ENCODE measurements at regions not wholly inside any gene's neighbourhood (a gene's known extent, or its start where the extent isn't known, plus 50 kb on each side); places are given as distances from the start of the nearest gene placed in this dataset.

DNA sequence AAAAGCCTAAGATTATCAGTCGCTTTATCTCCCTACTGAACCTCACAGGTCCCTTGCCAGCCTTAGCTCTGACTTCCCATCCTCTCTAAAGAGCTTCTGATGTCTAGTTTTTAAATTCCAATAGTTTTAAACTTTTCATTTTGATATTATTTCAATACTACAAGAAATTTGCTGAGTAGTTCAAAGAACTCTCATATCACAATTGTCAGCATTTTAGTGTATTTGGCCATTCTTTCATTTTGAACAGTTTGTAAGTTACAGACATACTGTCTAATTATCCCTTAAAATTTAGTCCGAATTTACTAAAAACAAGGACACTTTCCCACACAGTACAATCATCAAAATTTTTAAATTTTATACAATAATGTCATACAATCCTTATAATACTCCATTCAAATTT, 666.8 kb upstream of the SETBP1 start:
- no peak for DNase-seq

DNA sequence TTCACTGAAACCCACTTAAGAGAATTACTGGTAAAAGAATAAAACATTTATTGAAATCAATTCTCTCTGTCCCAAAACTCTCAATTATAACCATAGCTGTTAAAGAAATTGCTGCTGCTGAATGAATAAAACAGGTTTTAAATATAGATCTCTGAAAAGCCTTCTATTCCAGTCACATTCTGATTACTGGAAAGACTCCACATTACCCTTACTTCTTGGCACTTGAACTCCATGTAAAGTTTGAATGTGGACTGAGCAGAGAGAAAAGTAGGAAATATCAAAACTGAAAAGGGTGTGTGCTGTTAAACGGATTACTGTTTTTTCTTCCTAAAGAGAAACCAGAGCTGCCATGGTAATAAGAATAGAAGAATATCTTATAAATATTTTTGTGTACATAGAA, 655.3 kb upstream of the SETBP1 start:
- DNase-seq: no peak

DNA sequence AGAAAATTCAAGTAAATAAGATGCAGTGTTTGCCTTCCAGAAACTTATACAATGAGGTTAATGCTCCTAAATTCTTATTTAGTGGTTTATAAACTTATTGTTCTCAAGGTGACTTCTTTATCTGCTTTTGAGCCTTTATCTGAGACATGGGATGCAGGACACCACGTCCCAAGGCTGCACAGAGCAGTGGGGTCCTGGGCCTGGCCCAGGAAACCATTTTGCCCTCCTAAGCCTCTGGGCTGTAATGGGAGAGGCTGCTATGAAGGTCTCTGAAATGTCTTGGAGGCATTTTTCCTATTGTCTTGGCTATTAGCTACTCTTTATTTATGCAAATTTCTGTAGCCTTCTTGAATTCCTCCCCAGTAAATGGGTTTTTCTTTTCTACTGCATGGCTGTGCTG, 652.6 kb upstream of the SETBP1 start:
- DNase-seq: no peak

DNA sequence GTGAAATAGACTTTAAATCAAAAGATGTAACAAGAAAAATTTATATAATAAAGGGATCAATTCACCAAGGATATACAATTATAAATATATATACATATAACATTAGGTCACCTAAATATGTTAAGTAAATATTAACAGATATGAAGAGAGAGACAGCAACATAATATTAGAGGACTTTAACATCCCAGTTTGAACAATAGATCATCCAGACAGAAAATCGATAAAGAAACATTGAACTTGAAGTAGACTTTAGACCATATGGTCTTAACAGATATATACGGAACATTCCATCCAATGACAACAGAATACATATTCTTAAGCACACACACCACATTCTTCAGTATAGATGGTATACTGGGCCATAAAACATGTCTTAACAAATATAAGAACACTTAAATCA, 649.6 kb upstream of the SETBP1 start:
- no peak for DNase-seq

DNA sequence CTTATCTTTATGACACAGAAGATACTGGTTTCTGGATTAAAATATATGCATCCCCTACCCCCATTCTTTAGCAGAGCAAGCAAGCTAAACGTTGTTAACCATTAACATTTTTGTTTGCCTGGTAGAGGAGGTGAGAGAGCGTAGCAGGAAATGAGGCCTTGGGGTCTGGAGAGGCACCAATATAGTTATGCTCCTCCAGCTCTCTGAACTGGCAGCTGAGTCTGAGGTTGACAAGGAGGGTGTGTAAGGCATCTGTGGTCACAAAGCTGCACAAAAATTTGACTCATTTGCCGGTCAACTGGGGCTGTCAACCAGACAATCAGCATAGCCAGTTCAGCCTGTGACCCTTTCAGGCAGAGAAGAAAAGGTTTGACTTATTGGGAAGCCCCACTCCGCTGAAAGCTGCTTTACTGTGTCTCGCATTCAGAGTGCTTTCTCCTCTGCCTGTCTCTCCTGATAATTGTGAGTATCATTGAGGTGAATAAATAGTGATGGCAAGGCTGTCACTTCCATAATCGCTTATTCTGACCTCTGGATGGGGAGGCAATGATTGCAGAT, 647.5 kb upstream of the SETBP1 start:
- DNase-seq: no peak

DNA sequence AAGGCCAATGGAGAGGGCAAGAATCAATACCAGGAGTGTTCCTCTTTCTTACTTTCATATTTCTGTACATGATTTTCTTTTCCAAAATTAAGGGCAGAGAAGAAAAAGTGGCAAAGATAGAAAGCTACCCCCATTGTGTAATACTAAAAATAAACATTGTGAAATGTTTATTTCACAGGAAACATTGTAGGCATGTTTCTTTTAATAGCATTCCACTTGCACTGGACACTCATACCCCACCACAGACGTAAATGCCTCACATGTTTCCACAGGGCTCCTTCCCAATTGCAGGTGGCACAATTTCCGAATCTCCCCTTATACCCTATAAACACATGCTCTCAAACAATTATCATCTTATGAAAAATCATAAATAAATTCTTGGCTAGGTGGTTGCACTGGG, 645.1 kb upstream of the SETBP1 start:
- no peak for DNase-seq

DNA sequence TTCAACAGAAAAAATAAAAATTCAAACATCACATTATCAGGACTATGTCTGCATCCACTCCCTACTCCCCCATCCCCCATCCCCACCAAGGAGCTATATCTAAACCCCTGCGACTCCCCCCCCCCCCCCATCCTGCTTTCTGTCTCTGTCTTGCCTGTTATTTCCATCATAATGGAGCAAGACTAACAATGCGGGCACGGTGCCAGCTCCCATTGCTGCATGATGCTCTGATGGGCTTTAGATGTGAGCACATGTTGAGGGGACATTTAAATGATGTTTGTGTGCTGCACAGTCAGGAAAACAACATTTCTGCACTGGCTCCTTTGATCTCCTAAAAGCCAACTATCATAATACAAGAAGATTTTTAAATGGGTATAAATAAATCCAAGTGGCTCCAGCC, 644.2 kb upstream of the SETBP1 start:
- DNase-seq: no peak

DNA sequence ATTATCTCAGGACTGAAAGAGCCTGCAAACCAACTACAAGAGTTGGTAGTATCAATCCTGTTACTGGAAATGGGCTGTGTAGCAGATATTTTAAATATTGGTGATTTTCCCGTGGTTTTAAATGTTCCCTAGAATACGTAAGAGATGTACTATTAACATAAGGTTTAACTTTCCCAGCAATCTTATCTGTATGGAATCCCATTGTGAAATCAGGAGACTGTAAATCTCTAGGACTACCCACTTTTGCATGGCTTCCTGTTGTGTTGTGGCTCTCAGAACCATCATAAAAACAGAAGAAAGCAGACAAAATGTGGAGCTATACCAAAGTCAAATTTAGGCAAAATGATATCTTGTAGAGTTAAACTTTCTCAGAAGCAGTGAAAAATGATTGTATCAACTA, 641.5 kb upstream of the SETBP1 start:
- no peak for DNase-seq

DNA sequence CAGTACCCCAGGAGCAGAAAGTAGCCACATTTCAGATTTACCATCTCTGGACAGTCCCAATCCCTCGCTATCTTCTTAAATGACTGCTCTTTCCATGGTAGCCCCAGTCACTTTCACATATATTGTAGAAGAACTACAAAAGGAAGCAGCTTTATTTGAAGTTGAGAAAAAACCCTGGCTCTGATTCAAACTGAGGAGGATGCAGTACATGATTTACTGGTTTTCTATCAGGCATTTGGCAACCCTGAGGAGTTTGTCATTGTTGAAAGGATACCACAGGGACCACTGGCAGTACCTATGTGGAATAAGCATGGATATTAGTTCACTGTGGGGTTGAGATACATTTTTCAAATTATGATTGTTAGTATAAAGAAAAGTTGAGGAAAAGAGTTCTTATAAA, 640.9 kb upstream of the SETBP1 start:
- no peak for DNase-seq

DNA sequence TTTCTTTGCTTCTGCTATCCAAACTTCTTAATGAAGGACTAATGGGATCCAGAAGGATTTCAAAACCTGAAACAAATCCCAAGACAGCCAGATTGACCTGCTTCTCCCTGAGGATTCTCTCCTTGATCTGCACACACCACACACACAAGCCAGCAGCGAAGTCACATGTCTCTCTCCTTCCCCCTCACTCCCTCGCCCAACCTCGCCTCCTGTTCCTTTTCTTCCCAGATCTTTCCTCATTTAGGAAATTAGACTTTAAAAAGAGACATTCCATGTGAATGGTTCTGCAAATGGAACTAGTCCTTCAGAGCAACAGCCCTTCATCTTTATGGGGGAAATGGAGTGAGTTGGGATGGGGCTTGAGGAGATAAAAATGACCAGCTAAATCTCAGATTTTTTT, 639.1 kb upstream of the SETBP1 start:
- no peak for DNase-seq

DNA sequence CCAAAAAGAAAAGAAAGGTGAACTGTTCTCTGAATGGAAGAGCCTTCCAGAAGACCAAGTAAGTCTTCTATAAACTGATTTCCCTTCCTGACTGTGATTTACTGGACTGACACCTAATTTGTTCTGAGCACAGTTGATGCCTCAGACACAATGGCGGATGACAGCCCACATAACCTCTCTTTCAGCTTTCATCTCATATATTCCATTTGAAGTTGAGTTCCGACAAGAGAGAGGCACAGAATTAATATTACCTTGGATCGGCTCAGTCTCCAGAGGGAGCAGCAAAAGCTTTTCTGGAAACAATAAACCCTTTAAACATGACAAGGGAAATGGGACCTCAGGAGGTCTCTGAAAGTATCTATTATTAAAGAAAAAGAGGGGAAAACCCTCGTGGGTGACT, 638.7 kb upstream of the SETBP1 start:
- no peak for DNase-seq

DNA sequence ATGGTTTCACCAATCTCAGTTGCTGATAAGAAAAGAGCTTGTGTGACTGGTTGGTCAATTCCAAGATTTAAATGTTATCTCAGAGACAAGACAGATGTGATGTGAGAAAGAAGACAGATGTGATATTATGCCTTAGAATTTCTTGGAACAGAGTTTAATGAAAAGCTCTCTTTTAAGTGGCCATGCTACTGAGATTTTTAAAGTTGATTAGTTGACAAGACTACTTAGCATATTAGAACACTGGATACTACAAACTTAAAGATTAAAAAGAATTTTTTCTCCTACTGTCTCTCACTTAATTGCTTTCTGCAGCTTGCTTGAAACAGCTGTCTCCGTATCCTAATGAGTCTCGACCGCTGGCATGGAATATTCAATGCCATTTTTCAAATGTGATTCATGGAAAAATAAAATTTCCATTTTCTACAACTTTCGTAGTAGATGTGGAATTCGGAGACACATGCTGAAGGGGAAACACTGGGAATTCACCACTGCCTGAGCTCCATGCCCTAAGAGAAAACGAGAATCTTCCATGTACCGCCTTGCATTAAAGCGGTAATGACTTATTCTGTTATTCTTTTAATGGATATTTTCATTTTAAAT, 634.2 kb upstream of the SETBP1 start:
- no peak for DNase-seq

DNA sequence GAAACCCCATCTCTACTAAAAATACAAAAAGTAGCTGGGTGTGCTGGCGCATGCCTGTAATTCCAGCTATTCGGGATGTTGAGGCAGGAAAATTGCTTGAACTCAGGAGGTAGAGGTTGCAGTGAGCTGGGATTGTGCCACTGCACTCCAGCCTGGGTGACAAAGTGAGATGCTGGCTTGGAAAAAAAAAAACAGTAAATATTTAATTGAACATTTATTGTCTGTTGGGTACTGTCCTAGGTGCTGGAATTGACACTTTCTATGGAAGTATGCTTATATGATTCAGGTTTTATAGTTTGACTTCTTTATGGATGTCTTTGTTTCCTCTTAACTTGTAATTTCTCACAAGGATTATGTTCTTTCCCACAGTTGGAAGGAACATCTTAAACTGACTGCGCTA, 633.1 kb upstream of the SETBP1 start:
- no peak for DNase-seq

DNA sequence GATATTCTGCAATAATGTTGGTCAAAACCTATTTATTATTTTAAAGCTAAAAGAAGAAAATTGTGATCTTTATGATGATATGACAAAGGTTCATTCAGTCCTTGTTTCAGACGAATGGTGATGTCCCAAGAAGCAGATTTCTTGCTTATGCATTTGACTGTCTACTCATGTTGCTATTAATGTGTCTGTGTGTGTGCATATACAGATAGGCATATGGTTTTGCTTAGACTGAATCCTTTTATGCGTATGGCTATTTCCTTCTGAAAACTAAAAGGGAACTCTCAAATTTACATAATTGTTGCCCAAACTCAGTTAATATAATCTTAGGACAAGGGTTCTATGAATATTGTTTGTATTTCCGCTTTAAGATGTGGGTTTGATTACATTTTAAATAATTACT, 632.3 kb upstream of the SETBP1 start:
- DNase-seq: no peak

DNA sequence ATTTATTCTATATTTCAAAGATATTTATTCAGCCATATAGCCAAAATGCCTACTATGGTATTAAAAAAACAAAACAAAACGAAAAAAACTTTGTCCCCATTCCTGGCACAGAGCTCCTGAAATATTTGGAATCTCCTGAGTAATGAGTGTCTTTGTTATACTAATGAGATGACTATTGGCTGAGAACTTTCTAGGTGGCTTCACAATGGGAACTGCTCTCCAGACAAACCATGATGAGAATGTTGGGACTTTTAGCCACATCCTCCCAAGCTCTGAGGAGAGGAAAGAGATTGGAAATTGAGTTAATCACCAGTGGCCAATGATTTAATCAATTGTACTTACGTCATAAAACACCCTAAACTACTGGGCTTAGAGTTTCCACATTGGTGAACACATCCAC, 631.8 kb upstream of the SETBP1 start:
- DNase-seq: no peak

DNA sequence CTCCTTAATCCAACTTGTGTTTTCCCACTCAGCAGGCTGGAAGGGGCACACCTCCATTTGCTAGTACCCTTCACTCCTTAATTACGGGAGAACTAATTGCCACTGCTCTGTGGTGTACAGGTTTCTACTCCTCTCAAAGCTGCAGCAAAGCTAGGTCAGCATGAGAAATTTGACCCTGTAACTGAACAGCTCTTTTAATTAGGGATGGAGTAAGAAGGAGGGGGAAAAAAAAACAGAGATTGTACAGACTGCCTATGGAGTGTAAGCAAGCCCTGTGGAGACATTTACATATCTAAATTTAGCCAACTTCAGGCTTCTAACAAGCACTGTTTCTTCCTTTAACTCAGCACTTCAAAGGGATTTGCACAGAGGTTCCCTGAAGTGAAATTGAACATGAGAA, 629.7 kb upstream of the SETBP1 start:
- no peak for DNase-seq

DNA sequence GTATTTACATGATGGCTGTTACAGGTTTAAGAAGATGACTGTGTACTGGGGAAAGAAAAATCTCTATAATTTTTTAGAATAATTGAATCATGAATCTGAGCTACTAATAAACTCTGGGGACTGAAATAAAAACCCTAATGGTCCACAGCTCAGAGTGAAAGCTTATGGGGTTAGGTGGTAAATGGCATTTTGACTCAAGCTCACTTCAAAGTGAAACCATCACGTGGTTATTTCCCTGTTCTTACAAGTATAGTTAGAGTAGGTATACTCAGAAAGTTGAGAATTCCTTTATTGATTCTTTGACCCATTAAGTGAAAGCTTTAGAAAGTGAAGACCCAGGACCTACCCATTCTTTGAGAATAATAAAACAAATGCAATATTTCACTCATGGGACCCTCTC, 626.2 kb upstream of the SETBP1 start:
- no peak for DNase-seq

DNA sequence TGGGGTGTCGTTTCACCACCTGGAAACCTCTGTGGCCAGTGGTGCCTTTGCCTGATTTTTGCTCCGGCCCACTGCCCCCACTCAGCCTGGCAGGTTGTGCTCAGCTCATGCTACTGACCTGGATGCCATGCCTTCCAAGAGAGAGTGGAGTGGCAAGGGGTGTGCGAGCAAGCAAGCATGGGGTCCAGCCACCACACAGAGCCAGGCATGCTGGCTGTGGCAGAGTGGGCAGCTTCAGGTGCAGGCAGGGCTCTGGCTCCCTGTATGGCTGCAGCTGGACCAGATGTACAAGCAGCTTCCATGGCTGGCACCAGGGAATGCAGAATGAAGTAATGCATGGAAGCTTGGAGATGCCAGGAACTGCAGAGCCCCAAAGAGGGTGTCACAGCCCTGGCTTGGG, 620.5 kb upstream of the SETBP1 start:
- DNase-seq: no peak

DNA sequence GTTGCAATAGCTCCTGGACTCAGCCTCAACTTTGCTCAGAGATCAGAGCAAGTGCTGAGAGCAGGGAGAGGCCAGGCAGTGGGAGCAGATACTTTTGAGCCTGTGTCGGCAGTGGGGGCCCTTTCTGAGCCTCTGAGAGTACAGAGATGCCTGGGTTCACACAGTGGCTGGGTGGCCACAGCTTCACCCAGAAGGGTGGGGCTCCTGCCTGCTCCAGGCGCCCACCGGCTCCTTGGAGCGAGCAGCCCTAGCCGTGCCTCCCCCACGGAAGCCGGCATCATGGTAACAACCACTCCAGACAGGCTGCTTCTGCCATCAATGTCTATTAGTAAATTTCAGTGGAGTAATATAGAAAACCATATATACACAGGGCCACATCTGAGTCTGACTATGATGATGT, 619.2 kb upstream of the SETBP1 start:
- DNase-seq: no peak

DNA sequence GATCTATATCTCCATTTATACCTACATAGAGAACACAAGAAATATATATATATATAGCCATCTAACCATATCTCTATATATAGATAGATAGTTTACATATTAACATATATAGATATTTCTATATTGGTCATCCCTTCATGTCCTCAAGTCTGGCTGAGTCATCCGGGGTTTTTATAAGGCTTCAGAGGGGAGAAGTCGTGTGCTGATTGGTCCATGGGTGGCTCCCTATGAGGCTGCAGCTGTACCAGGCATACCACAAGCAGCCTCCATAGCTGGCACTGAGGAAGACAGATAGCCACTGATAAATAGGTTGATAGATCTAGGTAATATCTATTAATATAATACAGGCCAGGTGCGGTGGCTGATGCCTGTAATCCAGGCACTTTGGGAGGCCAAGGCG, 618.3 kb upstream of the SETBP1 start:
- DNase-seq: no peak

DNA sequence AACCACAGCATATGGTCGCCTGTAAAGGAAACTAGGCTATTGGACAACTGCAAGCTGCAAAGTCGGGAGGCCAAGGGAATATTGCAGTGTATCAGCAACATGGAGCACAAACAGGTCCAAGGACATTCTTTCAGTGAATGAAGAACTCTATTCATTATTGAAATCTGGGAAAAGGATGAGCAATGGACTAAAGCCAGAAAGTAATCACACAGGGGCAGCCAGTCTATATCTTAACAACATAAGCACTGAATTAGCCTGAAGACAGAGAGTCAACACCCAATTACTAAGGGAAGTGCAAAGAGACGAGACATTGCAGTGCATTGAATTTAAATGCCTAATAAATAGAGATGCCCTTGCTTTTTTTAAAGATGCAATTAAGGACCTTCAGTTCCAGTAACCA, 615.5 kb upstream of the SETBP1 start:
- no peak for DNase-seq

DNA sequence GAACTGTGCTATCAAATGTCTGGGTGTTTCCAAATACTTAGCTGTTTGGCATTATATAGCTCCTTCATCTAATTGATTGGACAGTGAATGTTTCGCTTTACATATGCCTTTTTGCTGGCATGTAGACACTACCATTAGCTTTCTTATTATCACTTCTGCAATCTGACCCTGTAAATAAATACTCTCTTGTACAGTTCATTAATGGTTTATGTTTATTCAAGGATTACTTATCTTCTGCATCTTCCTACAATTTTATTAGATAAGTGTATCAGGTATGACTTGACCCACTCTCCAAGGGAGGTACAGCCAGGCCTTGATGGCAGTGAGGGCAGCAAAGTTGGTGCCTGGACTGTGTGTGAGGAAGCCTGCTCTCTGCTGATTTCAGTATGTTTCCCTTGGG, 614.1 kb upstream of the SETBP1 start:
- DNase-seq: no peak

DNA sequence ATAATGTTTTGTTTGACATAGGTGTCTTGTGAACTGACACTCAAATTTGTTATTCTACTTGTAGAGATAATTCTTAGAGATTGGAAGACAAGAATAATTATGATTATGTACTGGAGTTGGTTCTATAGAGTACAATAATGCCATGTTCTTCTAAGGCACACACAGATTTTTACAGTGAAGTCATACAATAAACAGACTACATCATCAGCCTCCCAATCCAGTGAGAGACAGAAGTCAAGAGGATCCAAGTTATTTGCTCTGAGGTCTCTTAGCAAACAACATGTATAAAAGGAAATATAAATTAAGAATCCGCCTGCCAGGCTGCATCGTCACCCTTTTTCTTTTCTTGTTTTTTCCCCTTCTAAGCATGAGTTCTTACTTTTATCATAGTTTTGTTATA, 613.5 kb upstream of the SETBP1 start:
- DNase-seq: no peak

DNA sequence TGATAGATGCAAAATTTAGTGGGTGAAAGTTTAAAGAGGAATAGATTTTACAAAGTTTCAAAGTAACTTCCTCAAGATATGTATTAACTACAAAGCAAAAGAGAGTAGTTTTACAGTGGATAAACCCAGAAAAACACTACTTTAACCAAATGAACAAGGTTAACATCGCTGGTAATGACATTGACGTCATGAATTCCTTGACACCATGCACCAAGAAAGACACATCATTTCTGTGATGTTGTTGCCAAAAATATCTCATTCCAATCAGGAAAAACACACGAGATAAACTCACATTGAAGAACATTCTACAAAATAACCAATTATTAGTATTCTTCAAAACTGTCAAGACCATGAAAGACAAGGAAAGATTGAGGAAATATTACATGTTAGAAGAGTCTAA, 605.6 kb upstream of the SETBP1 start:
- DNase-seq: no peak

DNA sequence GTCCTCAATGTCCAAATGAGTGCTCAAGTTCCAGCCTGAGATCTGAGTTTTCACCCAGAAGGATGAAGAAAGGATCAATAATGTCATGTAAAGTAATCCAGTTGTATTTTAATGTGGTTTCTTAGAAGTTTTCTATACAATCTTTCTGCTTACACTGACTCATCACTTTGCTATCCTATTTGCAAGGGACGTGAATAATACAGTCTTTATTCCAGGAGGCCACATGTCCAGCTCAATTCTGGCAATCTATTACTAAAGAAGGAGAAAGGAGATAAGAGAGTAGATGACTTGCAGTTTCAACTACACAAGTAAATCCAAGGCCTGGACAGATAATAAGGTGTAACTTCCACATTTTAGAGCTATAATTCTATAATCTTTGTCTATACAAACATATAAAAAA, 601.1 kb upstream of the SETBP1 start:
- DNase-seq: no peak

DNA sequence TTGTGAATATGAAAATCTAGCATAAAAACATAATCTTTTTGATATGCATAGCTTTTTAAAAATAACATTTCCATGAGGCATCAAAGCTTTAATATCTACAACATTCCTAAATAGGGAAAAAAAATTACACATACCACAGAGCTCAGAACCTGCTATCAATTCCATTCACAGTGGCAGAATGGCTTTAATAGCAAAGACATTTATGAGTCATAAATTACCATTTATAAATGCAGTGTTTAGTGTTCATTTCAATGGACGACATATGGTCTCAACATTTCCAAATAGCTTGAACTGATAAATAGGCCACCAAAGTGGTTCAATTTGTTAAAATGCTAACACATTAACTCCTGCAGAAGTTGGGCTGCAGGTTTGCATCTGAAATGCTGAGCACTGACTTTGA, 600.6 kb upstream of the SETBP1 start:
- no peak for DNase-seq
